C4-2B (cell line): ENCODE measurements at regions not wholly inside any gene's neighbourhood (a gene's known extent, or its start where the extent isn't known, plus 50 kb on each side); places are given as distances from the start of the nearest gene placed in this dataset.

Experiments
- CTCF ChIP-seq: fragments of 450-650 bp; conservative IDR thresholded peaks from 2 replicates; pipeline ENCODE4 v1.5.1; 2017; ENCODE audit warnings: mild to moderate bottlenecking
- ZFX ChIP-seq: fragments of 450-650 bp; IDR thresholded peaks from 2 replicates; pipeline ENCODE4 v1.6.1; 2017

- TF ChIP-seq CTCF, result no peak
- TF ChIP-seq ZFX, result no peak
Measured at GRCh38 chr11:27933992-27934829, 173.7 kb downstream of the KIF18A start.
